ENCODE measurements at regions not wholly inside any gene's neighbourhood (a gene's known extent, or its start where the extent isn't known, plus 50 kb on each side); places are given as distances from the start of the nearest gene placed in this dataset.

DNA sequence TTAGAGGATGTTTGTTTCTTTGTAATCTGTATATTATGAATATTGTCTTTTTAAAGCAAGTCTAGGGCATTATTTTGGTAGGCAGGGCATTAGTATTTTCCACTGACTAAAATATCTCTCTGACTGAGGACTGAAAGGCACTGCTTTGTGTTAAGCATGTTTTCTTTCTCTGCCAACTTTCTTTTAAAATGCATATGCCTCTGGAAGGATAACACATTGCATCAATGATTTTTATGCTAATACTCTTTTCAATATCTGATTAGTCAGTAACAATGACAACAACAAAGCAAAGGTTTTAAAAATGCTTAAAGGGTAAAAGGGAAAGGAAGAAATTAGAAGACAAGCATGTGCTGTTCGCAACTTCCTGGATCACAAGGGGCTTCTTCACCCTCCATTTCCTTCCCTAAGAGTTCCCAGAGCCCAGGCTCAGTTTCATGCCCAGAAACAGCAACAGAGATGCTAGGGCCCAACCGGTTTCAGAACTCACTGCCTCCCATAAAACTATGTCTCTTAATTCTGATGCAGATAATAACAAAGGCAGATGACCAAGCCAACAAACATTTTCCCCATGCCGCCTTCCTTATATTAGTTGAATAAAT is 786.8 kb upstream of the ACVR2A start:
- no peak for TF ChIP-seq CTCF (IDR thresholded peaks at IDR 0.05 in 2 of 3, conservative IDR thresholded peaks at IDR 0.05 in 1 of 3; ENCODE audit: borderline replicate concordance in 1 of 3, insufficient read depth in 1 of 3, low read depth in 2 of 3, low read length in 2 of 3)
- no peak for TF ChIP-seq POLR2AphosphoS5 (IDR thresholded peaks at IDR 0.05; ENCODE audit: low read depth, low read length)
- TF ChIP-seq ZNF274 (IDR thresholded peaks at IDR 0.05; ENCODE audit: low read depth, low read length): no peak
